Mesenchymal stem cell (in vitro differentiated cells and primary cell): ENCODE measurements at regions not wholly inside any gene's neighbourhood (a gene's known extent, or its start where the extent isn't known, plus 50 kb on each side); places are given as distances from the start of the nearest gene placed in this dataset.

Experiments
- DNase-seq: peaks from one replicate; pipeline ENCODE4 v3.0.0-alpha.2; 2013
- H2AFZ ChIP-seq: one replicate; pipeline ENCODE4 v1.6.1; 2013; ENCODE audit warnings: low read depth, mild to moderate bottlenecking, control low read depth, inconsistent platforms, low read length, moderate library complexity
- H2AK5ac ChIP-seq: 2 replicates; pipeline ENCODE4 v1.6.1; 2013; ENCODE audit warnings: low read length, moderate library complexity, mild to moderate bottlenecking, inconsistent platforms; ENCODE audit not compliant: severe bottlenecking
- H2BK120ac ChIP-seq: one replicate; pipeline ENCODE4 v1.6.1; 2013; ENCODE audit warnings: low read depth, mild to moderate bottlenecking, inconsistent platforms, low read length, moderate library complexity
- H2BK12ac ChIP-seq, 2 experiments: one replicate each; pipeline ENCODE4 v1.6.1; 2013; ENCODE audit warnings: inconsistent platforms in 2 of 2, low read length in 2 of 2, mild to moderate bottlenecking in 2 of 2, moderate library complexity in 2 of 2, control low read depth in 1 of 2
- H2BK15ac ChIP-seq: one replicate; pipeline ENCODE4 v1.6.1; 2013; ENCODE audit warnings: mild to moderate bottlenecking, low read depth, inconsistent platforms; ENCODE audit not compliant: poor library complexity, severe bottlenecking
- H2BK5ac ChIP-seq: 2 replicates; pipeline ENCODE4 v1.6.1; 2013; ENCODE audit warnings: low read depth, mild to moderate bottlenecking, low read length, control low read depth, inconsistent platforms; ENCODE audit not compliant: poor library complexity, severe bottlenecking
- H3K14ac ChIP-seq, 2 experiments: one replicate each; pipeline ENCODE4 v1.6.1; 2013; ENCODE audit warnings: inconsistent platforms in 2 of 2, low read length in 2 of 2, control low read depth in 1 of 2, mild to moderate bottlenecking in 1 of 2, moderate library complexity in 1 of 2
- H3K18ac ChIP-seq, 2 experiments: one replicate each; pipeline ENCODE4 v1.6.1; 2013; ENCODE audit warnings: inconsistent platforms in 2 of 2, low read length in 2 of 2, control low read depth in 1 of 2, low read depth in 1 of 2, mild to moderate bottlenecking in 1 of 2
- H3K23ac ChIP-seq, 2 experiments: one replicate each; pipeline ENCODE4 v1.6.1; 2013; ENCODE audit warnings: inconsistent platforms in 2 of 2, low read length in 2 of 2, mild to moderate bottlenecking in 2 of 2, moderate library complexity in 2 of 2, control low read depth in 1 of 2
- H3K27ac ChIP-seq: 2 replicates; pipeline ENCODE4 v1.5.1; 2013; ENCODE audit warnings: mild to moderate bottlenecking, moderate library complexity, low read length, control low read depth, inconsistent platforms; ENCODE audit not compliant: poor library complexity, severe bottlenecking
- H3K27me3 ChIP-seq, 2 experiments: 2 replicates each; pipeline versions ENCODE4 v1.6.1 to v1.7.0; 2013; ENCODE audit warnings: low read length in 2 of 2, mild to moderate bottlenecking in 2 of 2, moderate library complexity in 2 of 2, control low read depth in 1 of 2, inconsistent platforms in 1 of 2; ENCODE audit not compliant: control insufficient read depth in 1 of 2, insufficient read depth in 1 of 2
- H3K36me3 ChIP-seq, 2 experiments: 2 replicates each; pipeline versions ENCODE4 v1.6.1 to v1.7.0; 2013; ENCODE audit warnings: low read length in 2 of 2, control low read depth in 1 of 2, inconsistent platforms in 1 of 2, low read depth in 1 of 2, mild to moderate bottlenecking in 1 of 2; ENCODE audit not compliant: insufficient read depth in 2 of 2, control insufficient read depth in 1 of 2
- H3K4ac ChIP-seq, 2 experiments: one replicate each; pipeline ENCODE4 v1.6.1; 2013; ENCODE audit warnings: inconsistent platforms in 2 of 2, low read length in 2 of 2, mild to moderate bottlenecking in 2 of 2, moderate library complexity in 2 of 2, control low read depth in 1 of 2, low read depth in 1 of 2
- H3K4me1 ChIP-seq: 2 replicates; pipeline ENCODE4 v1.6.1; 2013; ENCODE audit warnings: low read depth, low read length, control low read depth; ENCODE audit not compliant: control insufficient read depth, insufficient read depth
- H3K4me2 ChIP-seq: 2 replicates; pipeline ENCODE4 v1.6.1; 2013; ENCODE audit warnings: low read length, mild to moderate bottlenecking, inconsistent platforms; ENCODE audit not compliant: poor library complexity, severe bottlenecking
- H3K4me3 ChIP-seq, 2 experiments: 2 replicates each; pipeline versions ENCODE4 v1.5.1 to v1.7.0; 2013; ENCODE audit warnings: low read length in 2 of 2, mild to moderate bottlenecking in 2 of 2, control low read depth in 1 of 2, low read depth in 1 of 2; ENCODE audit not compliant: insufficient read depth in 1 of 2
- H3K79me1 ChIP-seq: replicated peaks from 2 replicates; pipeline ENCODE4 v1.6.1; 2013; ENCODE audit warnings: mild to moderate bottlenecking, control low read depth, low read length, inconsistent platforms; ENCODE audit not compliant: poor library complexity, severe bottlenecking
- H3K9ac ChIP-seq: 2 replicates; pipeline ENCODE4 v1.7.0; 2013; ENCODE audit warnings: mild to moderate bottlenecking, low read length, moderate library complexity
- H3K9me3 ChIP-seq: 2 replicates; pipeline ENCODE4 v1.7.0; 2013; ENCODE audit warnings: mild to moderate bottlenecking, low read length; ENCODE audit not compliant: control insufficient read depth
- H4K8ac ChIP-seq: one replicate; pipeline ENCODE4 v1.6.1; 2013; ENCODE audit warnings: inconsistent platforms, mild to moderate bottlenecking, low read length, moderate library complexity
- H4K91ac ChIP-seq: one replicate; pipeline ENCODE4 v1.6.1; 2013; ENCODE audit warnings: mild to moderate bottlenecking, low read length, inconsistent platforms
- WGBS: methylation state at CpG from one replicate; pipeline ENCODE4 v1.1.7; 2013; ENCODE audit warnings: mixed read lengths; 5-methylcytosine and 5-hydroxymethylcytosine counted together

- Histone ChIP-seq H2BK15ac (no peak overlapping the region), H2BK12ac (no peak overlapping the region), H3K4me3 (no peak overlapping the region), H2AFZ (no peak overlapping the region), H3K9me3 (peaks cover 15% of the 10 kb centered on the region), H3K79me1 (no peaks in the 10 kb centered on the region), H3K23ac (no peak overlapping the region), H4K8ac (no peak overlapping the region), H2BK5ac (no peak overlapping the region), H3K27ac (no peak overlapping the region), H3K14ac (no peak overlapping the region), H2AK5ac (no peak overlapping the region), H3K9ac (no peak overlapping the region), H3K4me2 (no peak overlapping the region), H4K91ac (no peak overlapping the region), H3K36me3 (no peaks in the 10 kb centered on the region), H3K18ac (no peak overlapping the region), H3K4ac (no peak overlapping the region), H3K27me3 (no peaks in the 10 kb centered on the region), H2BK120ac (no peak overlapping the region), H3K4me1 (no peaks in the 10 kb centered on the region)
- no peak for DNase-seq
- 90% methylated on average over 3 of the region's 5 CpGs for WGBS
Measured at GRCh38 chr5:88376728-88377127, 108.1 kb upstream of the TMEM161B start.

- no peak overlapping the region for H3K4me3 ChIP-seq
Measured at GRCh38 chr5:88374391-88374790, 105.7 kb upstream of the TMEM161B start.

GRCh38 chr5:88370824-88371223 is 102.2 kb upstream of the TMEM161B start:
- Histone ChIP-seq H3K27ac (no peak overlapping the region), H2BK15ac (no peak overlapping the region), H3K79me1 (no peaks in the 10 kb centered on the region), H3K18ac (no peak overlapping the region), H3K4me1 (no peaks in the 10 kb centered on the region), H2AFZ (no peak overlapping the region), H3K9me3 (peaks cover 3% of the 10 kb centered on the region), H2BK12ac (no peak overlapping the region), H4K91ac (no peak overlapping the region), H3K4me3 (no peak overlapping the region), H3K4me2 (no peak overlapping the region), H3K9ac (no peak overlapping the region), H3K4ac (no peak overlapping the region), H2BK120ac (no peak overlapping the region), H3K14ac (no peak overlapping the region), H3K27me3 (no peaks in the 10 kb centered on the region), H2BK5ac (no peak overlapping the region), H4K8ac (no peak overlapping the region), H3K23ac (no peak overlapping the region), H2AK5ac (no peak overlapping the region), H3K36me3 (no peaks in the 10 kb centered on the region)
- DNase-seq: no peak

More at GRCh38 chr5:88374391-88374790, 105.7 kb upstream of the TMEM161B start:
- no peak overlapping the region for H2BK15ac ChIP-seq
- no peak overlapping the region for H2BK120ac ChIP-seq
- peaks cover 4% of the 10 kb centered on the region for H3K9me3 ChIP-seq
- no peak overlapping the region for H3K14ac ChIP-seq
- no peak overlapping the region for H3K23ac ChIP-seq
- no peak overlapping the region for H2AFZ ChIP-seq
- no peaks in the 10 kb centered on the region for H3K4me1 ChIP-seq
- no peak overlapping the region for H2BK5ac ChIP-seq
- DNase-seq: no peak
- no peak overlapping the region for H4K91ac ChIP-seq
- no peak overlapping the region for H3K4me2 ChIP-seq
- H2BK12ac ChIP-seq: no peak overlapping the region
- H2AK5ac ChIP-seq: no peak overlapping the region
- H3K27me3 ChIP-seq: no peaks in the 10 kb centered on the region
- H4K8ac ChIP-seq: no peak overlapping the region
- H3K36me3 ChIP-seq: no peaks in the 10 kb centered on the region
- no peak overlapping the region for H3K18ac ChIP-seq
- no peak overlapping the region for H3K9ac ChIP-seq
- whole genome bisulfite sequencing: no CpG with 5 or more reads among the region's 2 CpGs
- H3K27ac ChIP-seq: no peak overlapping the region
- H3K4ac ChIP-seq: no peak overlapping the region
- no peaks in the 10 kb centered on the region for H3K79me1 ChIP-seq

- Histone ChIP-seq H3K36me3 (no peaks in the 10 kb centered on the region), H3K4ac (no peak overlapping the region), H3K79me1 (no peaks in the 10 kb centered on the region), H2BK15ac (no peak overlapping the region), H2BK5ac (no peak overlapping the region), H3K18ac (no peak overlapping the region), H2BK120ac (no peak overlapping the region), H3K14ac (no peak overlapping the region), H3K27me3 (no peaks in the 10 kb centered on the region), H3K23ac (no peak overlapping the region), H3K9ac (no peak overlapping the region), H3K4me3 (no peak overlapping the region), H4K91ac (no peak overlapping the region), H2AK5ac (no peak overlapping the region), H3K4me2 (no peak overlapping the region), H2AFZ (no peak overlapping the region), H4K8ac (no peak overlapping the region), H2BK12ac (no peak overlapping the region), H3K4me1 (no peaks in the 10 kb centered on the region), H3K27ac (no peak overlapping the region), H3K9me3 (no peaks in the 10 kb centered on the region)
- WGBS: 100% methylated on average over 1 of the region's 2 CpGs
- no peak for DNase-seq
Measured at GRCh38 chr5:88368201-88368600, 99.6 kb upstream of the TMEM161B start.
